Lung microvascular endothelial cell (primary cell): ENCODE measurements at regions not wholly inside any gene's neighbourhood (a gene's known extent, or its start where the extent isn't known, plus 50 kb on each side); places are given as distances from the start of the nearest gene placed in this dataset.

Experiments used
- DNase-seq, 2 donors: peaks; one replicate each; pipeline versions ENCODE4 v3.0.0 to v3.0.0-alpha.2; 2010; ENCODE audit warnings: low read depth in 2 of 2

DNA sequence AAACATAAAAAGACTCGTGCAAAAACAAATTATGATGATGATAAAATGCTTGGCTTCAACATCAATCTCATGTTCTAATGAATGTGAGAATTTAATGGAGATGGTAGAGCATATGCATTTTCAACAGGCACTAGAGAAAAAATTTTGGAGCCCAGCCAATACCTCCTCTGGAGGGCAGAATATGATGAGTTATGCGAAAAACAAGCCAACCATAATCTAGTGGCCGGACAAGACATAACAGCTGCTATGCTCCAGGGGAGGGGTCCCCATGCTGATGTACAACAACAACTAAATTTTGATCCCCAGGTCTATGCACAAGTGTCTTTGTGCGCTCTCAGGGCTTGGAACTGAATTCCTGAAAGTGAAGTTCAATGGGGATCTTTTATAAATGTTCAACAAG is 1197.5 kb downstream of the LRFN5 start:
- DNase-seq = no peak

- DNase-seq = no peak
Observed at GRCh38 chr14:42802346-42802745, 1195.7 kb downstream of the LRFN5 start.

- no peak for DNase-seq
Observed at GRCh38 chr14:42792166-42792565, 1185.5 kb downstream of the LRFN5 start.

- DNase-seq = no peak
Observed at GRCh38 chr14:42782754-42783153, 1176.1 kb downstream of the LRFN5 start.

DNA sequence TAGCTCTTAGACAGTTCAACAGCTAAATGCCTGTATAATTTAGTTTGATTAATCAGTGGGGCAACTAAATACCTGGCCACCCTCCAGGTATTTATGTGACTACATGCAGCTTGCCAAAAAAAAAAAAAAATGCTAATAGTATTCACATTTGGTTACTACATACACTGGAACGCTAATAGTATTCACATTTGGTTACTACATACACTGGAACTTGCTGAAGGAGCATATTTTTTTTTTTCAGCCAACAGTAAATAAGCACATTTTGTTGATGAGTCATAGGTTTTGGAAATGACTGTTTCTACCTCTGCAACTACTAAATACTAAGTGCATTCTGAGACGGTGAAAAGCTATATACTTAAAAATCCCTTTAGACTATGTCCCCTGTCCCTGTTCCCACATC is 1172.3 kb downstream of the LRFN5 start:
- no peak for DNase-seq

DNA sequence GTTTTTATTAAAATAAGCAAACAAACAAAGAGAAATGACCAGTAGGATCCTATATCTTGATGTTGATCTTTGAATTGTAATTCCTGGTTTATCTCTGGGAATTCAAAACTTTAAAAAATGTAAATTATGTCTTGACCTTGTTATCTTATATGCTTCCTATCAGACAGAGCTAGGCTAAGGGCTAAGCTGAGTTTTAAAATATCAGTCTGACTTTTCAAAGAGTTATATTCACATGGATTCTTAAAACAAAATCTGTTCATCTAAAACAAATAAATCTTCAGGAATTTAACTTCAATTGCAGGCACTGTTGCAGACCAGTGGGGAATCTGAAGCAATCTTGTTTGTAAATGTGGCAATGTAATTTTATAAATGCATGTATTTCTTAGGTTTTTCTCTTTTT is 1144.1 kb downstream of the LRFN5 start:
- no peak for DNase-seq

GRCh38 chr14:42742084-42742483 is 1135.4 kb downstream of the LRFN5 start:
- no peak for DNase-seq

- DNase-seq = no peak
Observed at GRCh38 chr14:42736408-42736807, 1129.7 kb downstream of the LRFN5 start.

GRCh38 chr14:42734041-42734440 is 1127.4 kb downstream of the LRFN5 start:
- no peak for DNase-seq

- DNase-seq = no peak
Observed at GRCh38 chr14:42732005-42732404, 1125.3 kb downstream of the LRFN5 start.

- no peak for DNase-seq
Observed at GRCh38 chr14:42731480-42731879, 1124.8 kb downstream of the LRFN5 start.

DNA sequence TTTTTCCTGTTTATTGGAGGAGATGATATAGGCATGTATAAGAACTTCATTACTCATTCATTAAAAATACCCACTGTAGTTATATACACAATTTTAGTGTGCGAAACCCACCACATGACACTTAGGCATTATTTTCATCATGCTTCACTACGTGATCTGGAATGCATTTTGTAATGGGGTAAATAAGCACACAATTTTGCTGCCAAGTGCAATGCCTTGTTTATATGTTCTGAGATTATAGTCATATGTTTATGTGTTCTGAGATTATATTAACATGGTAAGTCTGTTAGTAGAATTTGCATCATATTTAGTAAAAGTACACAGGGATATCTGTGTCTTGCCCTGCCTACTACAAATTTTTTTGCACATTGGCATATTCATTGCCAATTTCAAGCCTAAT is 1123.0 kb downstream of the LRFN5 start:
- no peak for DNase-seq

- DNase-seq = no peak
Observed at GRCh38 chr14:42719391-42719790, 1112.7 kb downstream of the LRFN5 start.

DNA sequence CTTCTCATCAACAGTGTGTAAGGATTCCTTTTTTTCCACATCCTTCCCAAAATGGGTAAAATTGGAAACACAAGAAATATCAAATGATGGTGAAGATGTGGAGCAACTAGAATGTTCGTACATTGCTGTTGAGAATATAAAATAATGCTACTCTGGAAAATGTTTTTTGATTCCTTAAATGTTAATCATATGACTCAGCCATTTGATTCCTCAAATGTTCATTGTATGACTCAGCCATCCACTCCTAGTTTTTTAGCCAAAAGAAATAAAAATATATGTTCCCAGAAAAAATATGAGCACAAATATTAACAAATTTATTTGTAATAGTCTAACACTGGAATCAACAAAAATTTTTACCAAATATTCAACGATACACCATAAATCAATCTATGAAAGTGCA is 1108.6 kb downstream of the LRFN5 start:
- no peak for DNase-seq

- DNase-seq = no peak
Observed at GRCh38 chr14:42710071-42710470, 1103.4 kb downstream of the LRFN5 start.

- DNase-seq = no peak
Observed at GRCh38 chr14:42703501-42703900, 1096.8 kb downstream of the LRFN5 start.

GRCh38 chr14:42687421-42687820 is 1080.7 kb downstream of the LRFN5 start:
- DNase-seq = no peak

GRCh38 chr14:42683707-42684106 is 1077.0 kb downstream of the LRFN5 start:
- DNase-seq = no peak

- DNase-seq = no peak
Observed at GRCh38 chr14:42676636-42677035, 1070.0 kb downstream of the LRFN5 start.

GRCh38 chr14:42673963-42674362 is 1067.3 kb downstream of the LRFN5 start:
- no peak for DNase-seq

DNA sequence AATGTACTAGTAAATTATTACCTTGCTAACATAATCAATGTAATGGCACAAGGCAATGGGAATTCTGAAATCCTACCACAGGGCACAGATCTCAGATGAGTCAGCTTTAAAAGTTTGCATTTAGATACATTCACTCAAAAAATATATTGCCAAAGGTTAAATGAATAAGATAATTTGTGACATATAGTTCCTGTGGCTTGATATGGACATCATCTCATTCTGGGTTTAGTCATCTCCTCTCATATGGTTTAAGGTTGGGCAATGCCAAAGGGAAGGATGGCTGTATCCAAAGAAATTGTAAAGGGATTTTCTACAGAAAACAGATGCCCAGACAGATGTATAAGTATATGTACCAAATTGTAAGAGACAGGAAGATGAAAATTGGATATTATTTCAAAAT is 1065.0 kb downstream of the LRFN5 start:
- no peak for DNase-seq

GRCh38 chr14:42665083-42665482 is 1058.4 kb downstream of the LRFN5 start:
- no peak for DNase-seq

DNA sequence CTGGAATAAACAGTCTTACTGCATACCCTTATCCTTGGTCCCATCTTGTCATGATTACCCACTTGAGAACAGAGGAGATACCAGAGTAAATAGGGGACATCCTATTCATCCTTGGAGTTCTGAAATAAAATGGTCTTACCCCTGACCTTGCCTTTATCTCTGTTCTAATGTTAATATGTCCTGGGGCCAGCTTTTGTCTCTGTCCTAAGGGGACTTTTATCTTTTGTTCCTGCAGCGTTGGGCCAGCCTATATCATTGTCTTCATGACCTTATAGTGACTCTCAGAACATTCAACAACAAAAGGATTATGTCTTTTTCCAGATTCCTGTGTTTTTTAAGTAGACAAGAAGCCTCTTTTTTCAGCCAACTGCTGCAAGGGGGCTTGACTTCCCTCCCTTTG is 1057.5 kb downstream of the LRFN5 start:
- no peak for DNase-seq

DNA sequence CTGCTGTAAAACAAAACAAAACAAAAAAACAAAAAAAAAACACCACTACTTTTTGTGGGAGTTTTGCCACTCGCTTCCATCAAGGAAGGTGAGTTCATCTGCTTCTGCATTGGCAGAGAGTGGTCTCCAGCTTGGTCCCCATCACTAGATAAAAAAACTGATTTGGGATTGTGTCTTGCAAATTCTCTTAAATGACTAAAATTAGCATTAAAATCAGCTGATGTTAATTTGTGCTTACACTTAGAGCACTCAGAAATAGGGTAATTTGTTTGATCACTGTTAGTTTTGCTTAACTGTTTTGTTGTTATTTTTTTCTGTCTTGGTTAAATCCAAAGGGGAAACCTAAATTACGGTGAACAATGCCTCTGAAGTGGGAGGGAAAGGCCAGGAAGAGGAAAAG is 1048.0 kb downstream of the LRFN5 start:
- DNase-seq = no peak

DNA sequence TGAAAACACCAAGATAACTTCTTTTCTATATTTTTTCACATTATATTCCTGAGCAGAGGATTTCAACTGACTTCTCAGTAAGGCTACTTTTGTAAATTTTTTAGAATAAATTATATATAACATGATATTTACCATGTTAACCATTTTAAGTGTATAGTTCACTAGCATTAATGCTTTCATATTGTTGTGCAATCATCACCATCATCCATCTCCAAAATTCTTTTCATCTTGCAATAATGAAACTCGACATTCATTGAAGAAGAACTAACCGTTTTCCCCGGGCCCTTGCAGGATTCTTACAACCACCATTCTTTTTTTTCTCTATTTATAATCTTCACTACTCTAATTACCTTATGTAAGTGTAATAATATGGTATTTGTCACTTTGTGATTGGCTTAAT is 1036.1 kb downstream of the LRFN5 start:
- DNase-seq = no peak
